Activated CD8-positive, alpha-beta T cell treated with anti-CD3 and anti-CD28 coated beads for 36 hours (primary cell): ENCODE measurements at regions not wholly inside any gene's neighbourhood (a gene's known extent, or its start where the extent isn't known, plus 50 kb on each side); places are given as distances from the start of the nearest gene placed in this dataset.

Experiments used
- ATAC-seq: fragments of 200-7000 bp; cut with Tn5 transposase; one replicate; pipeline ENCODE4 v1.10.0; 2021; ENCODE audit warnings: mild to moderate bottlenecking, moderate library complexity
- CTCF ChIA-PET: fragments of 350-600 bp; sonication (Branson Sonifier 250); formaldehyde crosslinking; loops from one replicate; lab custom pipeline; 2021; ENCODE audit warnings: antibody characterized with exemption; lab: Charles Lee
- POLR2A ChIA-PET: fragments of 350-600 bp; sonication (Branson Sonifier 250); formaldehyde crosslinking; loops from one replicate; lab custom pipeline; 2021; ENCODE audit warnings: antibody characterized with exemption; lab: Charles Lee
- DNase-seq: peaks from one replicate; pipeline ENCODE4 v3.0.0-alpha.2; 2020
- H3K27ac Mint-ChIP-seq: one replicate; pipeline ENCODE4 v1.8.0; 2021; ENCODE audit warnings: mild to moderate bottlenecking, mixed read lengths
- H3K27me3 Mint-ChIP-seq: one replicate; pipeline ENCODE4 v1.8.0; 2021; ENCODE audit warnings: mixed read lengths
- H3K36me3 Mint-ChIP-seq: one replicate; pipeline ENCODE4 v1.8.0; 2021; ENCODE audit warnings: low read depth, mixed read lengths
- H3K4me1 Mint-ChIP-seq: one replicate; pipeline ENCODE4 v1.8.0; 2021; ENCODE audit warnings: low read depth, mixed read lengths
- H3K4me3 Mint-ChIP-seq: one replicate; pipeline ENCODE4 v1.8.0; 2021; ENCODE audit warnings: mild to moderate bottlenecking, moderate library complexity, mixed read lengths
- H3K9me3 Mint-ChIP-seq: one replicate; pipeline ENCODE4 v1.8.0; 2021; ENCODE audit warnings: mixed read lengths
- CTCF ChIP-seq: fragments of 200-600 bp; IDR thresholded peaks from one replicate; pipeline ENCODE4 v1.8.0; 2022; ENCODE audit warnings: antibody characterized with exemption, mild to moderate bottlenecking
- intact Hi-C: fragments of 100-400 bp; cut with micrococcal nuclease; formaldehyde crosslinking; loops from one replicate; pipeline ENCODE4 v1.10.0; 2022

- CTCF ChIA-PET: no interaction called here
- Mint-ChIP-seq H3K36me3 (no peaks in the 10 kb centered on the region), H3K27me3 (no peaks in the 10 kb centered on the region)
Observed at GRCh38 chr1:13878021-13878420, 178.0 kb downstream of the PRDM2 start.

DNA sequence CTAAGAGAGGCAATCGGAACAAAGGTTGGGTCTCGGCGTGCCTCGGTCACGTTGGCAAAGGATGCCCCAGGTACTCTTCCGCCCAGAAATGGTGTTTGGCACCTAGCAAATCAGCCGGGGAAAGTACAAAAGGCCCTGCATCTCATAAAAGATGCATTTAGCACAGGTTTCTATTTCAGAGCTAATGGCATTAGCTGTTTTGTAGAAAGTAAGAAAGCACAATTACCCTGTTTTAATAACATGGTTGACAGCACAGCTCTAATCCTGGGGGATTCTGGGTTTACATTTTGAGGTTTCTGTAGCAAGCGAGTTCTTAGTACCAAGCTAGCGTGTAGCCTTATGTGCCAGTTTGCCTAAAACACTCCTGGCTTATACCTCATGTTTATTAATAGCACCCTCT, 178.5 kb downstream of the PRDM2 start:
- Mint-ChIP-seq H3K9me3 (no peaks in the 10 kb centered on the region), H3K4me3 (no peak overlapping the region), H3K27ac (no peak overlapping the region), H3K27me3 (no peaks in the 10 kb centered on the region), H3K4me1 (no peaks in the 10 kb centered on the region), H3K36me3 (no peaks in the 10 kb centered on the region)
- DNase-seq: no peak
- ATAC-seq: no peak
- TF ChIP-seq CTCF: no peak
- CTCF ChIA-PET: no interaction called here
- POLR2A ChIA-PET: interaction anchor here (1.1 kb wide), 1 partner anchor 12 kb away, joined by 4 read pairs; no protein-coding TSS in a partner anchor
- intact Hi-C loops: no loop called here

More at GRCh38 chr1:13878021-13878420, 178.0 kb downstream of the PRDM2 start:
- Mint-ChIP-seq H3K9me3 (no peaks in the 10 kb centered on the region), H3K27ac (no peak overlapping the region), H3K4me1 (no peaks in the 10 kb centered on the region), H3K4me3 (no peak overlapping the region)
- intact Hi-C loops: no loop called here
- no peak for TF ChIP-seq CTCF
- POLR2A ChIA-PET: interaction anchor here (1.1 kb wide), 1 partner anchor 12 kb away, joined by 4 read pairs; no protein-coding TSS in a partner anchor
- DNase-seq: no peak
- no peak for ATAC-seq

- H3K9me3 Mint-ChIP-seq: no peaks in the 10 kb centered on the region
- no peak overlapping the region for H3K27ac Mint-ChIP-seq
- DNase-seq: no peak
- no peak overlapping the region for H3K4me3 Mint-ChIP-seq
- intact Hi-C loops: no loop called here
- POLR2A ChIA-PET: no interaction called here
- no peak for ATAC-seq
- CTCF ChIA-PET: interaction anchor here (1.3 kb wide), 1 partner anchor 12 kb away, joined by 3 read pairs; no protein-coding TSS in a partner anchor
- TF ChIP-seq CTCF: no peak
- peaks cover 3% of the 10 kb centered on the region for H3K27me3 Mint-ChIP-seq
- H3K4me1 Mint-ChIP-seq: no peaks in the 10 kb centered on the region
- H3K36me3 Mint-ChIP-seq: no peaks in the 10 kb centered on the region
Observed at GRCh38 chr1:13881385-13882088, 181.5 kb downstream of the PRDM2 start.

GRCh38 chr1:13888351-13888986, 188.5 kb downstream of the PRDM2 start:
- CTCF ChIA-PET: no interaction called here
- peaks cover 2% of the 10 kb centered on the region for H3K4me1 Mint-ChIP-seq
- H3K9me3 Mint-ChIP-seq: peaks cover 4% of the 10 kb centered on the region
- DNase-seq (no peak), ATAC-seq (no peak)
- intact Hi-C loops: no loop called here
- H3K27ac Mint-ChIP-seq: no peak overlapping the region
- no peak for TF ChIP-seq CTCF
- no peak overlapping the region for H3K4me3 Mint-ChIP-seq
- peaks cover 19% of the 10 kb centered on the region for H3K27me3 Mint-ChIP-seq
- no peaks in the 10 kb centered on the region for H3K36me3 Mint-ChIP-seq
- POLR2A ChIA-PET: no interaction called here

- Mint-ChIP-seq H3K27ac (no peak overlapping the region), H3K27me3 (peaks cover 27% of the 10 kb centered on the region), H3K9me3 (peaks cover 4% of the 10 kb centered on the region), H3K4me3 (no peak overlapping the region), H3K4me1 (peaks cover 2% of the 10 kb centered on the region), H3K36me3 (no peaks in the 10 kb centered on the region)
- ChIA-PET POLR2A (no interaction called here), CTCF (no interaction called here)
- intact Hi-C loops: no loop called here
- ATAC-seq: no peak
- DNase-seq: no peak
- TF ChIP-seq CTCF: no peak
Observed at GRCh38 chr1:13889495-13889894, 189.5 kb downstream of the PRDM2 start.
